ENCODE measurements at regions not wholly inside any gene's neighbourhood (a gene's known extent, or its start where the extent isn't known, plus 50 kb on each side); places are given as distances from the start of the nearest gene placed in this dataset.
"Not testable (repeated sequence)": the region's sequence is repeated elsewhere in the genome, so short reads cannot be mapped to it uniquely, and the experiment has no call there.

GRCh38 chr5:102629827-102630605 is 125.1 kb upstream of the PAM start:
- no peaks in the 10 kb centered on the region for H3K36me3 ChIP-seq (ENCODE audit: control insufficient read depth, insufficient read depth, low read length)
- H3K27ac ChIP-seq (ENCODE audit: low read length) = no peak overlapping the region
- 100% methylated on average over 1 of the region's 4 CpGs for WGBS (ENCODE audit: insufficient coverage, low lambda C conversion rate)

GRCh38 chr5:102635399-102635798 is 119.7 kb upstream of the PAM start:
- H3K4me1 ChIP-seq (ENCODE audit: control insufficient read depth, insufficient read depth, low read length); H3K36me3 ChIP-seq (ENCODE audit: control insufficient read depth, insufficient read depth, low read length); H3K4me3 ChIP-seq (ENCODE audit: low read length); H3K27ac ChIP-seq (ENCODE audit: low read length); DNase-seq; H3K9me3 ChIP-seq (ENCODE audit: control insufficient read depth, low read depth, low read length); H3K27me3 ChIP-seq (ENCODE audit: control insufficient read depth, insufficient read depth, low read length): not testable (repeated sequence)
- 80% methylated on average over 1 of the region's 1 CpG for WGBS (ENCODE audit: insufficient coverage, low lambda C conversion rate)

More at GRCh38 chr5:102629827-102630605, 125.1 kb upstream of the PAM start:
- Histone ChIP-seq H3K27me3 (ENCODE audit: control insufficient read depth, insufficient read depth, low read length) (no peaks in the 10 kb centered on the region), H3K4me3 (ENCODE audit: low read length) (no peak overlapping the region), H3K9me3 (ENCODE audit: control insufficient read depth, low read depth, low read length) (no peaks in the 10 kb centered on the region), H3K4me1 (ENCODE audit: control insufficient read depth, insufficient read depth, low read length) (no peaks in the 10 kb centered on the region)
- DNase-seq = no peak

- no peak overlapping the region for H3K27ac ChIP-seq (ENCODE audit: low read length)
- WGBS (ENCODE audit: insufficient coverage, low lambda C conversion rate) = 83% methylated on average over 1 of the region's 3 CpGs
- H3K27me3 ChIP-seq (ENCODE audit: control insufficient read depth, insufficient read depth, low read length) = no peaks in the 10 kb centered on the region
- no peaks in the 10 kb centered on the region for H3K36me3 ChIP-seq (ENCODE audit: control insufficient read depth, insufficient read depth, low read length)
- H3K4me1 ChIP-seq (ENCODE audit: control insufficient read depth, insufficient read depth, low read length) = no peaks in the 10 kb centered on the region
- H3K4me3 ChIP-seq (ENCODE audit: low read length) = no peak overlapping the region
- H3K9me3 ChIP-seq (ENCODE audit: control insufficient read depth, low read depth, low read length) = no peaks in the 10 kb centered on the region
- DNase-seq = no peak
Measured at GRCh38 chr5:102638316-102638715, 116.8 kb upstream of the PAM start.

GRCh38 chr5:102638912-102639652 is 116.0 kb upstream of the PAM start:
- no peaks in the 10 kb centered on the region for H3K36me3 ChIP-seq (ENCODE audit: control insufficient read depth, insufficient read depth, low read length)
- WGBS (ENCODE audit: insufficient coverage, low lambda C conversion rate) = 83% methylated on average over 1 of the region's 2 CpGs
- no peaks in the 10 kb centered on the region for H3K27me3 ChIP-seq (ENCODE audit: control insufficient read depth, insufficient read depth, low read length)
- H3K27ac ChIP-seq (ENCODE audit: low read length) = no peak overlapping the region
- no peak for DNase-seq
- no peaks in the 10 kb centered on the region for H3K9me3 ChIP-seq (ENCODE audit: control insufficient read depth, low read depth, low read length)
- no peak overlapping the region for H3K4me3 ChIP-seq (ENCODE audit: low read length)
- no peaks in the 10 kb centered on the region for H3K4me1 ChIP-seq (ENCODE audit: control insufficient read depth, insufficient read depth, low read length)

- WGBS (ENCODE audit: insufficient coverage, low lambda C conversion rate) = no CpG with 5 or more reads among the region's 1 CpG
- no peak for DNase-seq
- no peak overlapping the region for H3K4me3 ChIP-seq (ENCODE audit: low read length)
- no peaks in the 10 kb centered on the region for H3K4me1 ChIP-seq (ENCODE audit: control insufficient read depth, insufficient read depth, low read length)
- H3K9me3 ChIP-seq (ENCODE audit: control insufficient read depth, low read depth, low read length) = no peaks in the 10 kb centered on the region
- H3K36me3 ChIP-seq (ENCODE audit: control insufficient read depth, insufficient read depth, low read length) = no peaks in the 10 kb centered on the region
- H3K27ac ChIP-seq (ENCODE audit: low read length) = no peak overlapping the region
- H3K27me3 ChIP-seq (ENCODE audit: control insufficient read depth, insufficient read depth, low read length) = peaks cover 5% of the 10 kb centered on the region
Measured at GRCh38 chr5:102649731-102650130, 105.4 kb upstream of the PAM start.

- Histone ChIP-seq H3K36me3 (ENCODE audit: control insufficient read depth, insufficient read depth, low read length) (no peaks in the 10 kb centered on the region), H3K27me3 (ENCODE audit: control insufficient read depth, insufficient read depth, low read length) (peaks cover 14% of the 10 kb centered on the region), H3K4me3 (ENCODE audit: low read length) (no peak overlapping the region), H3K27ac (ENCODE audit: low read length) (no peak overlapping the region), H3K4me1 (ENCODE audit: control insufficient read depth, insufficient read depth, low read length) (no peaks in the 10 kb centered on the region), H3K9me3 (ENCODE audit: control insufficient read depth, low read depth, low read length) (no peaks in the 10 kb centered on the region)
- DNase-seq = peak in 1 of 2 donors; percentile 9
- WGBS (ENCODE audit: insufficient coverage, low lambda C conversion rate) = 43% methylated on average over 2 of the region's 3 CpGs
Measured at GRCh38 chr5:102651466-102651865, 103.6 kb upstream of the PAM start.

- no peak for DNase-seq
- Histone ChIP-seq H3K4me1 (ENCODE audit: control insufficient read depth, insufficient read depth, low read length) (peaks cover 4% of the 10 kb centered on the region), H3K27me3 (ENCODE audit: control insufficient read depth, insufficient read depth, low read length) (peaks cover 19% of the 10 kb centered on the region), H3K36me3 (ENCODE audit: control insufficient read depth, insufficient read depth, low read length) (no peaks in the 10 kb centered on the region), H3K4me3 (ENCODE audit: low read length) (no peak overlapping the region), H3K27ac (ENCODE audit: low read length) (no peak overlapping the region), H3K9me3 (ENCODE audit: control insufficient read depth, low read depth, low read length) (no peaks in the 10 kb centered on the region)
- WGBS (ENCODE audit: insufficient coverage, low lambda C conversion rate) = 40% methylated on average over 1 of the region's 1 CpG
Measured at GRCh38 chr5:102654559-102655349, 100.4 kb upstream of the PAM start.

- WGBS (ENCODE audit: insufficient coverage, low lambda C conversion rate) = 22% methylated on average over 1 of the region's 2 CpGs
Measured at GRCh38 chr5:102659151-102659550, 96.0 kb upstream of the PAM start.

GRCh38 chr5:102660111-102660510 is 95.0 kb upstream of the PAM start:
- peaks cover 16% of the 10 kb centered on the region for H3K27me3 ChIP-seq (ENCODE audit: control insufficient read depth, insufficient read depth, low read length)
- peaks cover 4% of the 10 kb centered on the region for H3K4me1 ChIP-seq (ENCODE audit: control insufficient read depth, insufficient read depth, low read length)
- no CpG with 5 or more reads among the region's 2 CpGs for WGBS (ENCODE audit: insufficient coverage, low lambda C conversion rate)
- DNase-seq = no peak
- no peak overlapping the region for H3K27ac ChIP-seq (ENCODE audit: low read length)
- H3K4me3 ChIP-seq (ENCODE audit: low read length) = no peak overlapping the region
- H3K9me3 ChIP-seq (ENCODE audit: control insufficient read depth, low read depth, low read length) = peaks cover 2% of the 10 kb centered on the region
- H3K36me3 ChIP-seq (ENCODE audit: control insufficient read depth, insufficient read depth, low read length) = no peaks in the 10 kb centered on the region

More at GRCh38 chr5:102659151-102659550, 96.0 kb upstream of the PAM start:
- H3K36me3 ChIP-seq (ENCODE audit: control insufficient read depth, insufficient read depth, low read length) = no peaks in the 10 kb centered on the region
- peaks cover 2% of the 10 kb centered on the region for H3K9me3 ChIP-seq (ENCODE audit: control insufficient read depth, low read depth, low read length)
- H3K4me1 ChIP-seq (ENCODE audit: control insufficient read depth, insufficient read depth, low read length) = peaks cover 4% of the 10 kb centered on the region
- peaks cover 20% of the 10 kb centered on the region for H3K27me3 ChIP-seq (ENCODE audit: control insufficient read depth, insufficient read depth, low read length)
- DNase-seq = peak; percentile 38 to 81
- no peak overlapping the region for H3K4me3 ChIP-seq (ENCODE audit: low read length)
- H3K27ac ChIP-seq (ENCODE audit: low read length) = no peak overlapping the region
